Left ventricle myocardium inferior (tissue), 1 donor: ENCODE measurements at regions not wholly inside any gene's neighbourhood (a gene's known extent, or its start where the extent isn't known, plus 50 kb on each side); places are given as distances from the start of the nearest gene placed in this dataset.

Experiments used
- DNase-seq: peaks from one replicate; pipeline ENCODE4 v3.0.0-alpha.2; 2020
- H3K27ac ChIP-seq: fragments of 200-600 bp; replicated peaks from 2 replicates; pipeline ENCODE4 v1.8.0; 2021
- H3K27me3 ChIP-seq: fragments of 200-600 bp; 2 replicates; pipeline ENCODE4 v1.8.0; 2021; ENCODE audit warnings: low read depth
- H3K36me3 ChIP-seq: fragments of 200-600 bp; 2 replicates; pipeline ENCODE4 v1.8.0; 2021
- H3K4me1 ChIP-seq: fragments of 200-600 bp; 2 replicates; pipeline ENCODE4 v1.8.0; 2021
- H3K4me3 ChIP-seq: fragments of 200-600 bp; 2 replicates; pipeline ENCODE4 v1.8.0; 2021; ENCODE audit warnings: mild to moderate bottlenecking, moderate library complexity
- H3K9me3 ChIP-seq: fragments of 200-600 bp; replicated peaks from 2 replicates; pipeline ENCODE4 v1.8.0; 2021
- intact Hi-C: fragments of 100-400 bp; cut with micrococcal nuclease; formaldehyde crosslinking; loops from one replicate; pipeline ENCODE4 v1.11.0; 2022
- TF ChIP-seq, protein P1 (sequence below): fragments of 200-600 bp; IDR thresholded peaks from 2 replicates; pipeline ENCODE4 v1.8.0; 2021; ENCODE audit warnings: antibody characterized with exemption, mild to moderate bottlenecking, borderline replicate concordance
- donor health status: DM: no; HTN: yes; CAD: no; lungs with severe emphysema.

- H3K9me3 ChIP-seq, result no peaks in the 10 kb centered on the region
- no peak overlapping the region for H3K27ac ChIP-seq
- H3K27me3 ChIP-seq, result no peaks in the 10 kb centered on the region
- no peak overlapping the region for H3K4me3 ChIP-seq
- TF ChIP-seq, protein P1, sequence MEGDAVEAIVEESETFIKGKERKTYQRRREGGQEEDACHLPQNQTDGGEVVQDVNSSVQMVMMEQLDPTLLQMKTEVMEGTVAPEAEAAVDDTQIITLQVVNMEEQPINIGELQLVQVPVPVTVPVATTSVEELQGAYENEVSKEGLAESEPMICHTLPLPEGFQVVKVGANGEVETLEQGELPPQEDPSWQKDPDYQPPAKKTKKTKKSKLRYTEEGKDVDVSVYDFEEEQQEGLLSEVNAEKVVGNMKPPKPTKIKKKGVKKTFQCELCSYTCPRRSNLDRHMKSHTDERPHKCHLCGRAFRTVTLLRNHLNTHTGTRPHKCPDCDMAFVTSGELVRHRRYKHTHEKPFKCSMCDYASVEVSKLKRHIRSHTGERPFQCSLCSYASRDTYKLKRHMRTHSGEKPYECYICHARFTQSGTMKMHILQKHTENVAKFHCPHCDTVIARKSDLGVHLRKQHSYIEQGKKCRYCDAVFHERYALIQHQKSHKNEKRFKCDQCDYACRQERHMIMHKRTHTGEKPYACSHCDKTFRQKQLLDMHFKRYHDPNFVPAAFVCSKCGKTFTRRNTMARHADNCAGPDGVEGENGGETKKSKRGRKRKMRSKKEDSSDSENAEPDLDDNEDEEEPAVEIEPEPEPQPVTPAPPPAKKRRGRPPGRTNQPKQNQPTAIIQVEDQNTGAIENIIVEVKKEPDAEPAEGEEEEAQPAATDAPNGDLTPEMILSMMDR, result no peak
- no peaks in the 10 kb centered on the region for H3K4me1 ChIP-seq
- H3K36me3 ChIP-seq, result no peaks in the 10 kb centered on the region
- intact Hi-C loops, result no loop called here
- no peak for DNase-seq
These were observed 2201.2 kb downstream of the ARAP2 start for GRCh38 chr4:34043131-34043530.

- intact Hi-C loops, result no loop called here
- no peak for DNase-seq
- Histone ChIP-seq H3K27me3 (no peaks in the 10 kb centered on the region), H3K4me3 (no peak overlapping the region), H3K27ac (no peak overlapping the region), H3K36me3 (no peaks in the 10 kb centered on the region), H3K9me3 (no peaks in the 10 kb centered on the region), H3K4me1 (no peaks in the 10 kb centered on the region)
- TF ChIP-seq, protein P1, result no peak
These were observed 2197.7 kb downstream of the ARAP2 start for GRCh38 chr4:34046580-34046979.

DNA sequence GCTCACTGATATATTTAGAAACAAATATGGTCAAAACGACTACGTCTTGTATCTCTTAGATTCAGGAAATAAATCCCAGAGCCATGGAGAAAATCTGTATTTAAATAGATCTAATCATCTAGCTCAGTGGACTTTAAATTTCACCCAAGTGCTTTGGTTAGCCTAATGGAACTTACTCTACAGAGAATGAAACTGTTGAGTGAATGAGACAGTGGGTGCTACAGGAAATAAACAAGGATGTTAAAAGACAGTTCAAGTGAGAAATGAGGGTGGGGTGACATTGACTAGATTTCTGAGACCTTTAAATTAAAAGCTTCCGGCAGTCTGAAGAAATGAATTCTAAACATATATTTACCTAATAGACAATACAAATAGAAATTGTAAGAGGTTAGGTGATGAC is 2197.0 kb downstream of the ARAP2 start:
- intact Hi-C loops, result no loop called here
- DNase-seq, result no peak
- H3K9me3 ChIP-seq, result no peaks in the 10 kb centered on the region
- H3K4me1 ChIP-seq, result no peaks in the 10 kb centered on the region
- no peaks in the 10 kb centered on the region for H3K36me3 ChIP-seq
- TF ChIP-seq, protein P1, result no peak
- H3K4me3 ChIP-seq, result no peak overlapping the region
- no peak overlapping the region for H3K27ac ChIP-seq
- no peaks in the 10 kb centered on the region for H3K27me3 ChIP-seq

DNA sequence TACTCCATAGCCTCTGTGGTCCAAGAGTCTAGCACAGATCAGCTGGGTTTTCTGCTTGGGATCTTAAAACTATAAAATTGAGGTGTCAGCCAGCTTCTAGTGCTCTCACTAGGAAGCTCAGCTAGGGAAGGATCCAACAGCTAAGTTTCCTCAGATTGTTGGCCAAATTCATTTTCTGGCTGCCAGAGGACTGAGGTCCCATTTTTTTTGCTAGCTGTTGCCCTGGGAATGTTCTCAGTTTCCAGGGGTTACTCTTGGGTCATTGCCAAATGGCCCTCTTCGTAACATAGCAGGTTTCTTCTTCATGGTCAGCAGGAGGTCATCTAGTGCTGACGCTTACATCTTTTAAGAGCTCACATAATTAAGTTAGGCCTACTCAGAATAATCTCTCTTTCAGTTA is 2178.2 kb downstream of the ARAP2 start:
- no peak for DNase-seq
- no peaks in the 10 kb centered on the region for H3K36me3 ChIP-seq
- H3K9me3 ChIP-seq, result peaks cover 9% of the 10 kb centered on the region
- TF ChIP-seq, protein P1, result no peak
- intact Hi-C loops, result no loop called here
- H3K27me3 ChIP-seq, result no peaks in the 10 kb centered on the region
- H3K4me3 ChIP-seq, result no peak overlapping the region
- no peak overlapping the region for H3K27ac ChIP-seq
- no peaks in the 10 kb centered on the region for H3K4me1 ChIP-seq

- TF ChIP-seq, protein P1, result no peak
- no peaks in the 10 kb centered on the region for H3K27me3 ChIP-seq
- H3K4me1 ChIP-seq, result no peaks in the 10 kb centered on the region
- no peaks in the 10 kb centered on the region for H3K36me3 ChIP-seq
- H3K9me3 ChIP-seq, result peaks cover 11% of the 10 kb centered on the region
- no peak overlapping the region for H3K27ac ChIP-seq
- intact Hi-C loops, result no loop called here
- DNase-seq, result no peak
- no peak overlapping the region for H3K4me3 ChIP-seq
These were observed 2152.9 kb downstream of the ARAP2 start for GRCh38 chr4:34091451-34091850.

DNA sequence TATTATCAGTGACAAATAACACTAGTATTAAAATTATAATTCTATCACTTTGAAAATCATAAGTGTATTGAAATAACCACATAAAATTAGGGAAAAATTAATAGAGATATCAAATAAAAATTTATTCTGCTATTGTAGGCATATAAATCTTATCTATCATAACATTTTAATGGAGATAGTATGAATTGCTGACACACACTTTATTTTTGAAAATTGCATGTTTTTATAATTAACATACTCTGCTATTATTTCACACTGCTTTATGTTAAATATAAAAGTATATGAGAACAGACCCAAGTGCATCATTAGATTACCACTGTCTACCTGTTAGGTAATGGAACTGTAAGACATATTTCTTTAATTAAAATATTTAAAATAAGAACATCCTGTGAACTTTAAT is 2150.2 kb downstream of the ARAP2 start:
- no peaks in the 10 kb centered on the region for H3K36me3 ChIP-seq
- TF ChIP-seq, protein P1, result no peak
- intact Hi-C loops, result no loop called here
- DNase-seq, result no peak
- peaks cover 10% of the 10 kb centered on the region for H3K9me3 ChIP-seq
- H3K4me3 ChIP-seq, result no peak overlapping the region
- no peak overlapping the region for H3K27ac ChIP-seq
- no peaks in the 10 kb centered on the region for H3K27me3 ChIP-seq
- no peaks in the 10 kb centered on the region for H3K4me1 ChIP-seq
